Smooth muscle cell (in vitro differentiated cells): ENCODE measurements at regions not wholly inside any gene's neighbourhood (a gene's known extent, or its start where the extent isn't known, plus 50 kb on each side); places are given as distances from the start of the nearest gene placed in this dataset.
"Not testable (repeated sequence)": the region's sequence is repeated elsewhere in the genome, so short reads cannot be mapped to it uniquely, and the experiment has no call there.

Experiments
- DNase-seq: peaks from one replicate; lab custom pipeline; 2025; ENCODE audit not compliant: unreplicated experiment; lab: John Stamatoyannopoulos, UW
- H2AFZ ChIP-seq: fragments of 200-600 bp; sonication (generic); 2 replicates; pipeline ENCODE4 v1.6.0; 2016; ENCODE audit warnings: antibody characterized with exemption, low read depth, mild to moderate bottlenecking
- H3F3A ChIP-seq: fragments of 200-600 bp; sonication (generic); 2 replicates; pipeline ENCODE4 v1.6.0; 2017; ENCODE audit warnings: antibody characterized with exemption, low read depth
- H3K27ac ChIP-seq: fragments of 200-600 bp; sonication (generic); 2 replicates; pipeline ENCODE4 v1.5.1; 2016; ENCODE audit warnings: low read depth, mild to moderate bottlenecking
- H3K27me3 ChIP-seq: fragments of 200-600 bp; sonication (generic); 2 replicates; pipeline ENCODE4 v1.6.1; 2016; ENCODE audit warnings: low read depth, mild to moderate bottlenecking
- H3K36me3 ChIP-seq: fragments of 200-600 bp; sonication (generic); 2 replicates; pipeline ENCODE4 v1.5.1; 2016; ENCODE audit warnings: low read depth
- H3K4me1 ChIP-seq: fragments of 200-600 bp; sonication (generic); 2 replicates; pipeline ENCODE4 v1.5.1; 2016; ENCODE audit warnings: low read depth
- H3K4me2 ChIP-seq: fragments of 200-600 bp; sonication (generic); 2 replicates; pipeline ENCODE4 v1.6.0; 2016; ENCODE audit warnings: mild to moderate bottlenecking
- H3K4me3 ChIP-seq: fragments of 200-600 bp; sonication (generic); 2 replicates; pipeline ENCODE4 v1.5.1; 2016; ENCODE audit warnings: mild to moderate bottlenecking
- H3K79me2 ChIP-seq: fragments of 200-600 bp; sonication (generic); 2 replicates; pipeline ENCODE4 v1.6.0; 2016; ENCODE audit warnings: low read depth, mild to moderate bottlenecking
- H3K9ac ChIP-seq: fragments of 200-600 bp; sonication (generic); 2 replicates; pipeline ENCODE4 v1.6.0; 2016; ENCODE audit warnings: low read depth
- H3K9me3 ChIP-seq: fragments of 200-600 bp; sonication (generic); replicated peaks from 2 replicates; pipeline ENCODE4 v1.5.1; 2016; ENCODE audit warnings: low read depth
- H4K20me1 ChIP-seq: fragments of 200-600 bp; sonication (generic); 2 replicates; pipeline ENCODE4 v1.6.0; 2016; ENCODE audit warnings: low read depth
- WGBS: methylation state at CpG from one replicate; pipeline ENCODE4 v1.1.7; 2016; ENCODE audit warnings: low lambda C conversion rate; 5-methylcytosine and 5-hydroxymethylcytosine counted together
- TF ChIP-seq, protein P1 (sequence below): fragments of 200-600 bp; sonication (generic); IDR thresholded peaks from 2 replicates; pipeline ENCODE4 v1.5.1; 2017; ENCODE audit warnings: borderline replicate concordance, mild to moderate bottlenecking, antibody characterized with exemption; ENCODE audit not compliant: insufficient read depth, poor library complexity, severe bottlenecking

DNA sequence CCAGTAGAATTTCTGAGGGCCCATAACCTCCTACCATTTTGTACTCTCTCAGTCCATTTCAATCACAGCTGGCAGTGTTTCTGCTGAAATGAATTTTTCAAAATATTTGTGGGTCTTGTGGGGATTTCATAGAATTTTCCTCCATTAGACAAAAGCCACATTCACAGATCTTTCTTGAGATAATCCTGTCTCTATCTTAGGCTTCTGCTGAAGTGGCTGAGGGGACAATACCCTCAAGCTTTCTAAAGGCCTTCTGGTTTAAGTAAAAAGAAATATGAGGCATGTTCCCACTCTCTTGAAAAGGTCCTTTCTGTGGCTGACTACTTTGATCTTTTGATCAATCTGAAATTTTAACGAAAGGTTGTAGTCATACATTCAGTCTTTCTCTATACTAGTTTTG is 1930.0 kb upstream of the AGA start:
- H2AFZ ChIP-seq, result no peak overlapping the region
- no peak overlapping the region for H3K27ac ChIP-seq
- H3K4me1 ChIP-seq, result no peaks in the 10 kb centered on the region
- H4K20me1 ChIP-seq, result no peaks in the 10 kb centered on the region
- no peaks in the 10 kb centered on the region for H3K79me2 ChIP-seq
- no peak overlapping the region for H3K9ac ChIP-seq
- no peaks in the 10 kb centered on the region for H3K36me3 ChIP-seq
- no peak overlapping the region for H3K4me3 ChIP-seq
- no peaks in the 10 kb centered on the region for H3K27me3 ChIP-seq
- TF ChIP-seq, protein P1, sequence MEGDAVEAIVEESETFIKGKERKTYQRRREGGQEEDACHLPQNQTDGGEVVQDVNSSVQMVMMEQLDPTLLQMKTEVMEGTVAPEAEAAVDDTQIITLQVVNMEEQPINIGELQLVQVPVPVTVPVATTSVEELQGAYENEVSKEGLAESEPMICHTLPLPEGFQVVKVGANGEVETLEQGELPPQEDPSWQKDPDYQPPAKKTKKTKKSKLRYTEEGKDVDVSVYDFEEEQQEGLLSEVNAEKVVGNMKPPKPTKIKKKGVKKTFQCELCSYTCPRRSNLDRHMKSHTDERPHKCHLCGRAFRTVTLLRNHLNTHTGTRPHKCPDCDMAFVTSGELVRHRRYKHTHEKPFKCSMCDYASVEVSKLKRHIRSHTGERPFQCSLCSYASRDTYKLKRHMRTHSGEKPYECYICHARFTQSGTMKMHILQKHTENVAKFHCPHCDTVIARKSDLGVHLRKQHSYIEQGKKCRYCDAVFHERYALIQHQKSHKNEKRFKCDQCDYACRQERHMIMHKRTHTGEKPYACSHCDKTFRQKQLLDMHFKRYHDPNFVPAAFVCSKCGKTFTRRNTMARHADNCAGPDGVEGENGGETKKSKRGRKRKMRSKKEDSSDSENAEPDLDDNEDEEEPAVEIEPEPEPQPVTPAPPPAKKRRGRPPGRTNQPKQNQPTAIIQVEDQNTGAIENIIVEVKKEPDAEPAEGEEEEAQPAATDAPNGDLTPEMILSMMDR, result no peak
- H3K9me3 ChIP-seq, result no peaks in the 10 kb centered on the region
- 70% methylated on average over 1 of the region's 1 CpG for WGBS
- H3K4me2 ChIP-seq, result no peak overlapping the region
- no peak for DNase-seq
- no peaks in the 10 kb centered on the region for H3F3A ChIP-seq

DNA sequence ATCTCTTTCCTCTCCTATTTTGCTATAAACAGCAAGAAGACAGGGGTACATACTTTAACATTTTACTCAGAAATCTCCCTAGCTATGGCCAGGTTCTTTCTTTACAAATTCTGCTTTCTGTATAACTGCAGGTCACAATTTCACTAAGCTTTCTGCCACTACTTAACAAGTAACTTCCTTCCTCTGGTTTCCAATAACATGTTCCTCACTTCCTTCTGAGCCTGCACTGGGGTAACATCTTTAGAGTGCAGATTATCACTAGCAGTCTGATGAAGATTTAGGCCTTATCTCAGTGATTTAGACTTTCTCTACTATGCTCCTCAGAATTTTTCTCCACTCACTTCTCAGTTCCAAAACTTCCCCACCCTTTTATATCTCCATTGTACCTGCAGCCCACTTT is 1930.5 kb upstream of the AGA start:
- Histone ChIP-seq H3K4me3 (no peak overlapping the region), H3K4me1 (no peaks in the 10 kb centered on the region), H3K36me3 (no peaks in the 10 kb centered on the region), H3K9ac (no peak overlapping the region), H3K79me2 (no peaks in the 10 kb centered on the region), H3K9me3 (no peaks in the 10 kb centered on the region), H3F3A (no peaks in the 10 kb centered on the region), H2AFZ (no peak overlapping the region), H3K27me3 (no peaks in the 10 kb centered on the region), H3K27ac (no peak overlapping the region), H4K20me1 (no peaks in the 10 kb centered on the region), H3K4me2 (no peak overlapping the region)
- no peak for DNase-seq
- TF ChIP-seq, protein P1, result no peak

DNA sequence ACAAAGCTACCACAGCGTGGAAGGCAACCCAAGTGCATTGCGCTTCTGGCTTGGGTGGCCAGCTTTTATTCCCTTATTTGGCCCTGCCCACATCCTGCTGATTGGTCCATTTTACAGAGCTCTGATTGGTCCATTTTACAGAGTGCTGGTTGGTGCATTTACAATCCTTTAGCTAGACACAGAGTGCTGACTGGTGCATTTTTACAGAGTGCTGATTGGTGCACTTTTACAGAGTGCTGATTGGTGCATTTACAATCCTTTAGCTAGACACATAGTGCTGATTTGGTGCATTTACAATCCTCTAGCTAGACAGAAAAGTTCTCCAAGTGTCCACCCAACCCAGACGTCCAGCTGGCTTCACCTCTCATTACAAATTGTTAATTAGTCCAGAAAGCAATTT is 1936.6 kb upstream of the AGA start:
- not testable (repeated sequence) for H3K36me3 ChIP-seq, H2AFZ ChIP-seq, H3K27ac ChIP-seq, H3K9me3 ChIP-seq, H3K4me3 ChIP-seq, H3F3A ChIP-seq, H3K27me3 ChIP-seq, H4K20me1 ChIP-seq, H3K4me1 ChIP-seq, H3K9ac ChIP-seq, DNase-seq, H3K79me2 ChIP-seq, H3K4me2 ChIP-seq
- WGBS, result 93% methylated on average over 3 of the region's 3 CpGs

DNA sequence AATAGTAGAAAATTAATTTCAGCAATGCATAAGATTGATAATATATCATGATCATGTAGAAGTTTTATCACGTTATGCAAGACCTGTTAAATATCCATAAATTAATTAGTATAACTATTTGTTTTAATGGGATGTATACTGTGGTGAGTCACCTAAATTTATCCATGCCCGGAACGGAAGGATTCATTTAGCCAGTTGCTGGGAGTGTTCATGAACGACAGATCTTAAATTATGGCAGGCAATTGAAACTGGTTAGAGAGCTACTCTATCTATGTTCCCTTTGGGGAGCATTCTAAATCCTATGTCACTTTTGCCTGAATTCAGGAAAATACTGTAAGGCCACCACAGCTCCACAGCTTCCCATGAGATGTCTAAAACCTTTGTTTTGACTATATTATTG is 1950.5 kb upstream of the AGA start:
- H3K36me3 ChIP-seq, result no peaks in the 10 kb centered on the region
- H3K4me2 ChIP-seq, result no peak overlapping the region
- H3K27ac ChIP-seq, result no peak overlapping the region
- no peaks in the 10 kb centered on the region for H3K79me2 ChIP-seq
- H3F3A ChIP-seq, result no peaks in the 10 kb centered on the region
- no peak overlapping the region for H3K9ac ChIP-seq
- H2AFZ ChIP-seq, result no peak overlapping the region
- H3K4me3 ChIP-seq, result no peak overlapping the region
- H4K20me1 ChIP-seq, result no peaks in the 10 kb centered on the region
- DNase-seq, result no peak
- H3K27me3 ChIP-seq, result no peaks in the 10 kb centered on the region
- H3K9me3 ChIP-seq, result no peaks in the 10 kb centered on the region
- WGBS, result 94% methylated on average over 4 of the region's 4 CpGs
- TF ChIP-seq, protein P1, result no peak
- H3K4me1 ChIP-seq, result no peaks in the 10 kb centered on the region
